SK-MEL-5 (cell line): ENCODE measurements at regions not wholly inside any gene's neighbourhood (a gene's known extent, or its start where the extent isn't known, plus 50 kb on each side); places are given as distances from the start of the nearest gene placed in this dataset.

ENCODE experiments used
- DNase-seq: peaks from one replicate; pipeline ENCODE4 v3.0.0-alpha.2; 2016; ENCODE audit warnings: low read depth, low spot score
- in situ Hi-C: cut with HindIII; loops from 2 replicates; pipeline ENCODE4 v1.10.0; 2016; ENCODE audit warnings: low sequenced_read_pairs, high pct_unique_total_duplicates, low pct_unique_long_range_greater_than_20kb

DNA sequence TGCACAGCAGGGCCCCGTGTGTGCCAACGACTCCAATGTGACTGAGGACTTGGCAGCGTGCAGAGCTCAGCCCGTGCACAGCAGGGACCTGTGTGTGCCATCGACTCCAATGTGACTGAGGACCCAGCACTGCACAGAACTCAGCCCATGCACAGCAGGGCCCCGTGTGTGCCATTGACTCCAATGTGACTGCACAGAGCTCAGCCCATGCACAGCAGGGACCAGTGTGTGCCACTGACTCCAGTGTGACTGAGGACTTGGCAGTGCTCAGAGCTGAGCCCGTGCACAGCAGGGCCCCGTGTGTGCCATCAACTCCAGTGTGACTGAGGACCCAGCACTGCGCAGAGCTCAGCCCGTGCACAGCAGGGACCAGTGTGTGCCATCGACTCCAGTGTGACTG lies 347.8 kb upstream of the B3GAT1 start:
- no peak for DNase-seq
- in situ Hi-C loops, result no loop called here

GRCh38 chr11:134759274-134759673 lies 347.2 kb upstream of the B3GAT1 start:
- no peak for DNase-seq
- in situ Hi-C loops, result no loop called here

- DNase-seq, result no peak
- in situ Hi-C loops, result no loop called here
Measured at GRCh38 chr11:134758342-134758931, 346.4 kb upstream of the B3GAT1 start.

- DNase-seq, result no peak
- in situ Hi-C loops, result no loop called here
Measured at GRCh38 chr11:134757633-134758032, 345.6 kb upstream of the B3GAT1 start.

GRCh38 chr11:134756811-134757540 lies 344.9 kb upstream of the B3GAT1 start:
- DNase-seq, result no peak
- in situ Hi-C loops, result no loop called here

GRCh38 chr11:134755535-134755934 lies 343.5 kb upstream of the B3GAT1 start:
- DNase-seq, result no peak
- in situ Hi-C loops, result no loop called here

DNA sequence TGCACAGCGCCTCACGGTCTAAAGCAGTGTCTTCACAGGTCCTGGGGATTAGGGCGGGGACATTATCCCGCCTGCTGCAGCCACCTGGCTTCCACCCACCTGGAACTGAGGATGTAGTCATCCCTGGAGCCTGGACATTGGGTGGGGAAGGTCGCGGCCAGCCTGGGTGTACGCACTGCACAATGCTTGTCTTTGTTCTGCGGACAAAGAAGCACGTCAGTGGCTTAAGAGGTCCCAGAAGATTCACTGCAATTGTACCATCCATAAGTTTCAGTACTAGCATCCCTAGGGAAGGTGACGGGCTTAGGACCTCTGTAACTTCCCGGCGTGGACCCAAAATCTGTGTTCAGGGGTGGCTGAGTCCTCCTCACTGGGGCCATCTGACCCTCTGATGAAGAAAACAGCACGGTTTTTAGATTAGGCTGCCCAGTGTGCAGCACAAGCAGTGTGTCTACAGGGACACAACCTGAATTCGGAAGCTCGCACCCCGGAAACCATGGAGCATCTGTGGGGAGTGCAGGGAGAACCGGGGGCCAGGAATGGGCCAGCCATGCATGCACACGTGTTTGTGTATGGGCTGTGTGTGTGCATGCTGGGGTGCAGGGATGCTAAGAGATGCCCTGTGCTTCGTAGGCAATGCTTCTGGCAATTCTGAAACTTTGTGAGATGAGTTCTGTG lies 342.6 kb upstream of the B3GAT1 start:
- in situ Hi-C loops, result no loop called here
- DNase-seq, result no peak

GRCh38 chr11:134753771-134754520 lies 341.9 kb upstream of the B3GAT1 start:
- in situ Hi-C loops, result no loop called here
- no peak for DNase-seq

GRCh38 chr11:134752964-134753770 lies 341.1 kb upstream of the B3GAT1 start:
- in situ Hi-C loops, result no loop called here
- no peak for DNase-seq

- DNase-seq, result no peak
- in situ Hi-C loops, result no loop called here
Measured at GRCh38 chr11:134752526-134752925, 340.5 kb upstream of the B3GAT1 start.

DNA sequence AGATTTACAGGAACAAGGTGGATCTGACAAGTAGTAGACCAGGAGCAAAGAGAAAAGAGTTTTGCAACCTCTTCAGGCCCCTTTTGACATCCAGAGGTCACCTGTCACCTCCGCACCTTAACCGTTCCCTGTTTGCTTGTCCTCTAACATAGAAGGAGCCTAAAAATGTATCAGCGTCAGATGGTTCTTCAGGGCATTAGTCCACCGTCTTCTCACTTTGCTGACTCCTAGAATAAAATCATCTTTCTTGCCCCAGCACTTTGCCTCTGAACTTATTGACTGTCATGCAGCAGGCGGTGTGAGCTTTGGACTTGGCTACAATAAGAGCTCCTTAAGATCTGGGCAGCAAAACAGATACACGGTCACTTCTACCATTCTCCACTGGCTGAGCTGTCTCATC lies 339.7 kb upstream of the B3GAT1 start:
- in situ Hi-C loops, result no loop called here
- DNase-seq, result no peak

DNA sequence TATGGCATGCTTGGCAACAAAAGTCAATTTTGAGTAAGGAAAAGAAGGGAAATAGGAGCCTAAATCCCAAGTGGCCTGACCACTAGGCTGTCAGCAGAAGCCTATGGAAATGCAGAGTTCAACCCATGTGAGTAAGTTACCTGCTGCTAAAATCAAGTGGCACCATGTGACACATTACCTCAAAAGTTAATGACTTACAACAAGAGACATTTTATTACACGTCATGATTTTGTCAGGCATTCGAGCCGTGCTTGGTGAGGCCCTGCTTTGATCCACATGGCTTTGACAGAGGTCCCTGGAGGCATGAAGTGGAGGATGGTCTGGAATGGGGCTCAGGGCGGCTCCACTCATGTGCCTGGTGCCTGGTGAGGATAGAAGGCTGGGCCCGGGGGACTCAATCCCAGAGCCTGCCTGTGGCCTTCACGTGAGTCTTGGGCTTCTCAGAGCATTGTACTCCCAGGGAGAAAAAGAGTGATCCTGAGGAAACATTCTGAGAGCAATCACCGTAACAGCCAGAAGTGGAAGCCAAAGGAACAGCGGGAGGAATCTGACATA lies 339.1 kb upstream of the B3GAT1 start:
- in situ Hi-C loops, result no loop called here
- DNase-seq, result no peak

DNA sequence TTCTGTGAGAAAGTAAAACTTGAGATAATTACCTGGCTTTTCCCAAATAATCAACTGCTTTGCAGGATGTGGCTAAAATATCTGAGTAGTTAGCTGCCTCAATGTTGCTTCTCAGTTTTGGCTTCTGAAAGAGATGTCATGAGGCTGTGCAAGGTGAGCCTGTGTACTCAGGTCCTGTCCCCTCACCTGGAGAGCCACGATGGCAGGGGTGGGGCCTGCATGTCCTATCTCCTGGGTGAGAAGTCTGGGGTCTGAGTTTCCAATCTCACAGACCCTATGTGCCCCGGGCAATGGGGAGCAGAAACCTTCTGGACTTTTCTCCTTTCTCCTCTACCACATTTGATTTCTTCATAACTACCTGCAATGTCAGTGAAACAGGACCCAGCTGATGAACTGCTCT lies 338.6 kb upstream of the B3GAT1 start:
- in situ Hi-C loops, result no loop called here
- no peak for DNase-seq

DNA sequence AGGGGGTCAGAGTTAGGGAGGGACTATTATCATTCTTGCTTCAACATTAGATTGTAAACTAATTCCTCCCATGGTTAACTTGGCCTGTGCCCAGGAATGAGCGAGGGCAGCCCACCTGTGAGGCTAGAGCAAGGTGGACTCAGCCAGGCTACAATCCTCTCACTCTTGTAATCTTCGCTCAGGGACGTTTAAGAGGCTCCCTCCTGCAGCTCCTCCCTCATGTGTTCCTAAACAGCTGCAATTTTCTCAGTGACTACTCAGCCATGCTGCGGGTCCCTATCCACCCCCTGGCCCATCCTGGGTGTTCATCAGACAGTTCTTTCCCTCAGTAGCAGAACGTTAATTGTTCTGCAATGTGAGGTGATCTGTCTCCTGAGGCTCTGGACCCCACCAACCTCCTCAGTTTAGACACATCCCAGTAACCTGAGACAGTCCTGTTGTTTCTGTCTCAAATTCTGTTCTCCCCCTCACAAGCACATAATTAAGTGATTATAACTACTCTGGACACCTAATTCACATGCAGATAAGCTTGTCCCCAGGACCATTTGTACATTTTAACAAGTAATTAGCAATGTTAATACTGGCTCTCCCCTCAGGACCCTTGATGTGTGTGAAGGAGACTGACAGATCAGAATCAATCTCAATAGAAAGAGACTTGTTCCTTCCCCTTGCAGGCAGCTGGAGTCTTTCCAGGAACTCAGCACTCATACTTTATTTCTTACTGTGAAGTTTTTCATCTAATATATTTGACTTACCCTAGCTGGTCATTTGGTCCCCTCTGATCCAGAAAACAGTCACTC lies 337.2 kb upstream of the B3GAT1 start:
- no peak for DNase-seq
- in situ Hi-C loops, result no loop called here

- no peak for DNase-seq
- in situ Hi-C loops, result no loop called here
Measured at GRCh38 chr11:134746609-134747008, 334.6 kb upstream of the B3GAT1 start.

DNA sequence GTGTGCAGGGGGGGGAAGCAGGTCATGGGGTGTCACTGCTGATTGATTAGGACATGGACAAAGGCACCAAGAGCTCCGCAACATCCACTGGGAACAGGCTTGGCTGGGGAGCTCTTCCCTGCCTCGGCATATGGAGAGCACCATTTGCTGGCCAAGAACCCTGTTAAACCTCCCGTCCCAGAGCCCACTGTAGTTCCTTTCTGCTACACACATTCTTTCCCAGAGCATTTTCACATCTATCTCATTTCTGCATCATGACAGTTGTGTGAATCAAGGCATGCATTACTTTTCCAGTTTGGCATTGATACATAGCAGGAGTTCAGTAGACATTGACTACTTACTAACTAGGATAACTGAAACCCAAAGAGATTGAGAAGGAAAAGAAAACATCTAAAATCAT lies 333.4 kb upstream of the B3GAT1 start:
- in situ Hi-C loops, result no loop called here
- no peak for DNase-seq

DNA sequence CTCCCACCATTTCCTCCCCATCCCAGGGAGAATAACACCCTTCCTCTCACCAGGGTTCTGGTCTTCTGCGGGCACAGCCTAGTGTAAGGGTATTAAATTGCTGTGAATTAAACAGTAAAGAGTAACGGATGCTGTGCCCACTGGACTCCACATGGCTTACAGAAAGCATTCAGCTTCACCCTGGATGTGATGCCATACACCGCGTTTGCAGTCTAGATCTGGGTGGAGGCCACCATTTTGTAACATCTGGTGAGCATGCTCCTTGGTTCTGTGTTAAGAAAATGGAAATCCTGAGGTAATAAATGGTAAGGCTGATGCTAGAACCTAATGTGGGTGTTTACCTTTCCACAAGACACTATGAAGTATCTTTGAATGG lies 331.8 kb upstream of the B3GAT1 start:
- DNase-seq, result no peak
- in situ Hi-C loops, result no loop called here
